Immature natural killer cell (primary cell): ENCODE measurements at regions not wholly inside any gene's neighbourhood (a gene's known extent, or its start where the extent isn't known, plus 50 kb on each side); places are given as distances from the start of the nearest gene placed in this dataset.

Experiments used
- DNase-seq, 3 donors: peaks; one replicate each; pipeline ENCODE4 v3.0.0; 2022; ENCODE audit warnings: mixed read lengths in 1 of 3
- H3K27ac Mint-ChIP-seq, 6 donors: one replicate each; pipeline ENCODE4 v1.8.0; 2020; ENCODE audit warnings: mixed read lengths in 6 of 6, mild to moderate bottlenecking in 5 of 6, inconsistent platforms in 4 of 6, moderate library complexity in 3 of 6
- H3K27me3 Mint-ChIP-seq, 3 donors: one replicate each; pipeline ENCODE4 v1.8.0; 2020 to 2021; ENCODE audit warnings: low read depth in 3 of 3, mild to moderate bottlenecking in 3 of 3, mixed read lengths in 3 of 3, moderate library complexity in 3 of 3, inconsistent platforms in 1 of 3
- H3K36me3 Mint-ChIP-seq, 3 donors: one replicate each; pipeline ENCODE4 v1.8.0; 2020; ENCODE audit warnings: mixed read lengths in 3 of 3, inconsistent platforms in 2 of 3, mild to moderate bottlenecking in 2 of 3
- H3K4me1 Mint-ChIP-seq, 2 donors: one replicate each; pipeline ENCODE4 v1.8.0; 2020; ENCODE audit warnings: inconsistent platforms in 2 of 2, mild to moderate bottlenecking in 2 of 2, mixed read lengths in 2 of 2, moderate library complexity in 1 of 2
- H3K4me3 Mint-ChIP-seq, 5 donors: one replicate each; pipeline ENCODE4 v1.8.0; 2020; ENCODE audit warnings: mild to moderate bottlenecking in 5 of 5, mixed read lengths in 5 of 5, inconsistent platforms in 3 of 5, moderate library complexity in 3 of 5
- H3K9me3 Mint-ChIP-seq, 6 donors: one replicate each; pipeline ENCODE4 v1.8.0; 2020; ENCODE audit warnings: mild to moderate bottlenecking in 6 of 6, mixed read lengths in 6 of 6, inconsistent platforms in 4 of 6, moderate library complexity in 3 of 6

DNA sequence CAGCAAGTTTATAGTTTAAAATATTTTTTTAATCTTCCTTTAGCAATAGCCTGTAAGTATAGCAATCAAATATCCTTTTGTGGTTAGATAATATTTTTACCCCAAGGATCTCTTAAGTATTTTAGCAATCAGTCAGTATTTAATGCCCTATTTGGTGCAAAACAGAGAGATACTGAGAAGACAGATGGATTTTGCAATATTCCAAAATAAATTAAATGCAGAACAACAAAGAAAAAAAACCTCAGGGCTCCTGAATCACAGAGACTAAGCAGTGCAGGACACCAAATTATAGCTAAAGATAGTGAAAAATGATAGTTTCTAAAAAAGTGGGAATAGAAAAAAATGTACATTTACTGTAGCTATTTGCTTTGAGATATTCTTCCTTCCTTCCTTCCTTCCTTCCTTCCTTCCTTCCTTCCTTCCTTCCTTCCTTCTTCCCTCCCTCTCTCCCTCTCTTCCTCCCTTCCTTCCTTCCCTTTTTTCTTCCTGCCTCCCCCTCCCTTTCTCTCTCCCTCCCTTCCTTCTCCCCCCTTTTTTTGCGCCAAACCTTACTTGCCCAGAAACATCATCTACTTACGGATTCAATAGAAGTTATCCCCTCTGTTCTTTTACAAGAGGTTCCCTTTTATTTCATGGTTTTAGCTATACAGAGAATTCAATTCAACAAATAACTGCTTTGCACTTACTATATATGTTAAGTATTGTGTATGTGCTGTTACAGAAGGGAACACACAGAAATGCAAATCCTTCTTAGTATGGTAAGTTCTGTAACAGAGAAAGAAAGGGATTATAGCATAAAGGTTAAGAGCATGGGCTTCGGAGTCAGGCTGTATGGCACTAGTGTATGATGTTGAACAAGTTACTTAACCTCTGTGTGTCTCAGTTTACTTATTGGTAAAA is 219.0 kb downstream of the CPE start:
- H3K36me3 Mint-ChIP-seq: no peaks in the 10 kb centered on the region
- H3K4me1 Mint-ChIP-seq: no peaks in the 10 kb centered on the region
- no peak overlapping the region for H3K27ac Mint-ChIP-seq
- H3K27me3 Mint-ChIP-seq: no peaks in the 10 kb centered on the region
- no peak for DNase-seq
- H3K9me3 Mint-ChIP-seq: peaks cover 0 to 5% (median 0%) of the 10 kb centered on the region in 6 donors
- H3K4me3 Mint-ChIP-seq: no peak overlapping the region

DNA sequence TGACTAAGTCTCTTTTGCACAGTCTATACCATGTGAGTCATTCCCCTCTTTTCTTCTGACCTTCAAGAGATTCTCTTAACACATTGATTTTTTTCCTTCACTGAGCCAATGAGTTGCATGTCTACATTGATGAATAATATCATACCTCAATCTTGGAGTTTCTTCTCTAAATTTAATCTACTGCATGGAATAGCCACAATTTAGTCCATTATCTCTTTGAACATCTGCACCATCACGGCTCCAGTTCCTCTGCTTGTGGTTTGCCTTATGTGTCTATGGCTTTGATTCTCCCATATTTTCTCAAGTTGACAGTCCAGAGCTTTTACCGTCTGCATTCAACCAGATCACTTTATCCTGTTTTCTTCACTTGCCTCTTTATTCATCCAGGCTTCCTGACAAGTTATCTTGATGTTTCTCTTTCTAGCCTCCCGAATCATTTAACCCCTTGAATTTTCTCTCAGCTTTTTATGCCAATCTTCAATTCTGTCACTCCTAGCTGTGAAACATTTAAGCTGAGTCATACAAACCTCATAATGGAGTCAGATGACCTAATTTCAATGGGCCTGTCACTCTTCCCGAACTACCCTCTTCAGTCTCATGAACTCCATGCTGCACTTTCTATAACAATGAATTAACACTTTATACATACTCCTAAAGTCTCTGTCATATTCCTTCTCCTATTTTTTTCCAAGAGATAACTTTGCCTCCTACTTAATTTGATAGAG is 222.3 kb downstream of the CPE start:
- DNase-seq: no peak
- Mint-ChIP-seq H3K27ac (no peak overlapping the region), H3K4me1 (no peaks in the 10 kb centered on the region), H3K27me3 (peaks cover 0 to 1% (median 0%) of the 10 kb centered on the region in 3 donors), H3K9me3 (peaks cover 0 to 2% (median 0%) of the 10 kb centered on the region in 6 donors), H3K36me3 (no peaks in the 10 kb centered on the region), H3K4me3 (no peak overlapping the region)

DNA sequence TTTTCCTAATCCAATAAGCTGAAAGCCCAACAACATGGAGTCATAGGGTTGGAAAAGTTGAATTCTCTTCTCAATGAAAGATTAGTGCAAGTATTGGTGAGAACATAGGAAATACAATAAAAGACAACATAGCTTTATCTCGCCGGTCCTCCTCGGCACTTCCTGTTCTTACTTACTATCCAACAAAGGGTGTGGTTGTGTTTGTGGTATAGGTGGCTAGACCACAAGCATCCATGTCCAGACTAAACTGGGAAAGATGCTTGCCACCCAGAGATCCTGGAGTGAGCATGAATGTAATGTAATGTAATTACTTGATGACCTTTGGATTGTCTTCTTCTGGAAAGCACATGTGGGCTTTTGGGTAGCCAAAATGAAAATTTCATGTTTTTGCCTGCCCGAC is 223.8 kb downstream of the CPE start:
- Mint-ChIP-seq H3K36me3 (no peaks in the 10 kb centered on the region), H3K4me3 (no peak overlapping the region), H3K27ac (no peak overlapping the region), H3K9me3 (peaks cover 0 to 6% (median 2%) of the 10 kb centered on the region in 6 donors), H3K4me1 (no peaks in the 10 kb centered on the region), H3K27me3 (peaks cover 0 to 1% (median 0%) of the 10 kb centered on the region in 3 donors)
- DNase-seq: no peak

DNA sequence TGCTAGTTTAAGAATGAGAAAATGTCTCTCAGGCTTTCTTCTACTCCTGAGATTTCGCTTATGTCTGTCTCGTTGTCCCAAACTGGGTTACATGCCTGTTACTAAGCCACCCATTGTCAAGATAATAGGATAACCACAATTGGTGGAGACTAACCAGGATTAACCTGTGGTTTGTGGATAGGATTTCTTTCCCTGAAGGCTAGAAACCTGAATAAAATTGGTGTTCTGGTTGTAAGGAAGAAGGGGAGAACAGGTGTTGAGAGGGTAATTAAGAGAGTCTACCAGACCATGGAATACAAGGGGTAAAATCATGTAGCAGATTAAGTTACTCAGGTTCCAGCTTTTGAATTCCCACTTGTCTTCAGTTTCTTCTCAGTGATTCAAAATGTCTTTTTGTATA is 225.4 kb downstream of the CPE start:
- Mint-ChIP-seq H3K4me1 (no peaks in the 10 kb centered on the region), H3K27me3 (peaks cover 0 to 1% (median 0%) of the 10 kb centered on the region in 3 donors)

DNA sequence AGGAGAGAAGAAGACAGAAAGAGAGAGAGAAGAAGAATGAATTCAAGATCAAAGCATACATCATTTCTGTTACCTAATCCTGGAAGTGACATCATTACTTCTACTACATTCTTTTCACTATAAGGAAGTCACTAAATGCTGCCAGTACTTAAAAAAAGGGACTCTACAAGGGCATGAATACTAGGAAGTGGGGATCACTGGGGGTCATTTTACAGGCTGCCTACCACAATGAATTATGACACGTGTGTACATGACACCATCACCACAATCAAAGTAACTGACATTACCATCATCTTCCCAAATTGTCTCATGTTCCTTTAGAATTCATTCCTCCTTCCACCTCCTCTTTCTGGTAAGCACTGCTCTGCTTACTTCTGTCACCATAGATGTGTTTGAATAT is 227.0 kb downstream of the CPE start:
- DNase-seq: no peak
- Mint-ChIP-seq H3K27ac (no peak overlapping the region), H3K9me3 (peaks cover 0 to 14% (median 3%) of the 10 kb centered on the region in 6 donors), H3K36me3 (no peaks in the 10 kb centered on the region), H3K4me3 (no peak overlapping the region), H3K27me3 (peaks cover 0 to 1% (median 1%) of the 10 kb centered on the region in 3 donors), H3K4me1 (no peaks in the 10 kb centered on the region)

More for the DNA sequence above, 225.4 kb downstream of the CPE start:
- Mint-ChIP-seq H3K27ac (no peak overlapping the region), H3K9me3 (peaks cover 0 to 6% (median 3%) of the 10 kb centered on the region in 6 donors), H3K4me3 (no peak overlapping the region), H3K36me3 (no peaks in the 10 kb centered on the region)
- no peak for DNase-seq

DNA sequence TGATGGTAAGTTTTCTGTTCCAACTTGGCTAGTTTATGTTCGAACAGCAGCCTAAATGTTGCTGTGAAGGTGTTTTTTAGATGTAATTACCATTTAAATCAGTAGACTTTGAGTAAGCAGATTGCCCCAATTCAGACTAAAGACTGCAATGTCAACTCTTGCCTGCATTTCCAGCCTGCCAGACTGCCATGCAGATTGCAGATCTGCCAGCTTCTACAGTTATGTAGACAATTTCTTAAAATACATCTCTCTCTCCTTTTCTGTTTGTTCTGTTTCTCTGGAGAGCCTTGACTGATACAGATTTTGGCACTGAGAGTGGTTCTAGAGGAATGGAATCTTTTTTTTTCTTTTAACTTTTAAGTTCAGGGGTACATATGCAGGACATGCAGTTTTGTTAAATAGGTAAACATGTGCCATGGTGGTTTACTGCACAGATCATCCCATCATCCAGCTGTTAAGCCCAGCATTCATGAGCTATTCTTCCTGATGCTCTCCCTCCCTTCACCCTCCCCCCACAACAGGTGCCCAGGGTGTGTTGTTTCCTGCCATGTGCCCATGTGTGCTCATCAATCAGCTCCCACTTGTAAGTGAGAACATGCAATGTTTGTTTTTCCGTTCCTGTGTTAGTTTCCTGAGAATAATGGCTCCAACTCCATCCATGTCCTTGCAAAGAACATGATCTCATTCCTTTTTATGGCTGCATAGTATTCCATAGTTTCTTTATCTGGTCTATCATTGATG is 227.8 kb downstream of the CPE start:
- Mint-ChIP-seq H3K36me3 (no peaks in the 10 kb centered on the region), H3K27ac (no peak overlapping the region), H3K27me3 (peaks cover 0 to 1% (median 1%) of the 10 kb centered on the region in 3 donors), H3K4me3 (no peak overlapping the region), H3K9me3 (peaks cover 0 to 14% (median 5%) of the 10 kb centered on the region in 6 donors), H3K4me1 (no peaks in the 10 kb centered on the region)
- DNase-seq: no peak

DNA sequence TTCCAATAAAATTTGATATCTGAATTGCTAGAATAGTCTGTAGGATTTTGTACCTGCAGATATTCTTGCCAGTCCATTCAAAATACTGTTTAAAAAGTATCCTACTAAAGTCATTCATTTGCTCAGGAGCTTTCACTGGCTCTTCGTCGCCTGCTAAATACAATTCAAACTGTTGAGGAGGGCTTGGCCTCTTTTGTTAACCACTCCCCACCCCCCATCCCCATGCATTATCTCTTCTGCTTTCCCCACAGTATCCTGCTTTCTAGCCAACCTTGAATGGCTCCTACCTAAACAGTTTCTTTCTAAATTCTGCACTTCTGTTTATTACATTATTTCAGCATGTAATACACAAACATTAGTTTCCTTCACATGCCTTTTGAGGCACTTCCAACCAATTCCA is 230.8 kb downstream of the CPE start:
- no peak for DNase-seq
- H3K4me1 Mint-ChIP-seq: peaks cover 0 to 6% of the 10 kb centered on the region in 2 donors
- H3K36me3 Mint-ChIP-seq: no peaks in the 10 kb centered on the region
- H3K27ac Mint-ChIP-seq: no peak overlapping the region
- H3K9me3 Mint-ChIP-seq: peaks cover 0 to 14% (median 6%) of the 10 kb centered on the region in 6 donors
- H3K4me3 Mint-ChIP-seq: no peak overlapping the region
- peaks cover 0 to 2% (median 1%) of the 10 kb centered on the region in 3 donors for H3K27me3 Mint-ChIP-seq

DNA sequence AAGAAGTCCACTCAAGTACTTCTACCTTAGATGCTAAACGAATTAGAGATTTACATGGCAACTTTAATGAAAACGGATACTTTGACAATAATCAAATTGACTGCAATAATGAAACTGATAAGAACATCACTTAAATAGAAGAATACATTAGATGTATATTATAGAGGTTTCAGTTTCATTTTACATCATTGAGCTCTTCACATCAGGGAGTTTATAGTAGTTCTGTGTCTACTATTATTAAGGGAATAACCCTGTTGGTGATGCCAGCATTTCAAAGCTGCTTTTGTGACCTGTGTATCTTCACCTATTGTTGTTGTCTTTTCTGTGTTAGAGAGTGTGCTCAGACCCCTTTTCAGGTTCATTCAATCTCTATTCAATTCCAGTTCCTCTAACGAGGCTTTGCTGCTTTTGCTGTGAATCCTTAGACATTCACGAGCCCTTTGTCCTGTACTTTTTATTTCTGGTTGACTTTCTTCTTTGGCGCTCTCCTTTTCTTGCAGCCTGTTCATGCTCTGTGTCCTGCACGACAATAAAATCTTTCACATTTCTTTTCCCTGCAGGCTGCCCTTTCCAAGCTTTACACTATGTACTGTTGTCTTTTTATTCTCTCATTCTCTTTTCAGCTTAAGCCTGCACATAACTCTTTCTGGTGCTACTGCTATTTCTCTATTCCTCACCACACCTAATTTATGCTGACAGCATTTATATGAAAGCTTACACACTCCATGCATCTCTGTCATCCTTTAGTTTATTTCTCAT is 232.1 kb downstream of the CPE start:
- DNase-seq: no peak
- Mint-ChIP-seq H3K27me3 (peaks cover 0 to 2% (median 1%) of the 10 kb centered on the region in 3 donors), H3K4me1 (peaks cover 0 to 6% of the 10 kb centered on the region in 2 donors), H3K9me3 (peaks cover 0 to 14% (median 6%) of the 10 kb centered on the region in 6 donors), H3K36me3 (no peaks in the 10 kb centered on the region), H3K27ac (peak overlapping the region in 1 of 6 donors; percentile 80), H3K4me3 (peak overlapping the region in 1 of 5 donors; percentile 87)

DNA sequence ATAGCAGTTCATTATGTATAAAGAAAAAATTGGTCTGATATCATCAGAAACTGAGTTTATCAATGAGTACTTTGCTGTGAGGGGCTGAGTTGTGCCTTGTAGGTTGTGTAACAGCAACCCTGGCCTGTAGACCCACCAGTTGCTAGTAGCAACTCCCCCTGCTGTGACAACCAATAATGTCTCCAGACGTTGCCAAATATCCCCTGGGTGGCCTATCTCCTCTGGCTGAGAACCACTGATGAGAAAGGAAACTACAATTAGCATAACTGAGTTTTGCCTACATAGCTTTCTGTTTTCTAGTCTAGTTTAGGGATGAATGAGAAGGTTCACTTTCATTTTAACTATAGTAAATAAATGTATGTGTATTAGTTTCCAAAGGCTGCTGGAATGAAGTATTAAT is 234.1 kb downstream of the CPE start:
- DNase-seq: no peak
- Mint-ChIP-seq H3K27me3 (peaks cover 0 to 2% (median 1%) of the 10 kb centered on the region in 3 donors), H3K9me3 (peaks cover 0 to 11% (median 5%) of the 10 kb centered on the region in 6 donors), H3K27ac (peak overlapping the region in 1 of 6 donors; percentile 53), H3K36me3 (no peaks in the 10 kb centered on the region), H3K4me1 (peaks cover 0 to 6% of the 10 kb centered on the region in 2 donors), H3K4me3 (peak overlapping the region in 1 of 5 donors; percentile 57)

DNA sequence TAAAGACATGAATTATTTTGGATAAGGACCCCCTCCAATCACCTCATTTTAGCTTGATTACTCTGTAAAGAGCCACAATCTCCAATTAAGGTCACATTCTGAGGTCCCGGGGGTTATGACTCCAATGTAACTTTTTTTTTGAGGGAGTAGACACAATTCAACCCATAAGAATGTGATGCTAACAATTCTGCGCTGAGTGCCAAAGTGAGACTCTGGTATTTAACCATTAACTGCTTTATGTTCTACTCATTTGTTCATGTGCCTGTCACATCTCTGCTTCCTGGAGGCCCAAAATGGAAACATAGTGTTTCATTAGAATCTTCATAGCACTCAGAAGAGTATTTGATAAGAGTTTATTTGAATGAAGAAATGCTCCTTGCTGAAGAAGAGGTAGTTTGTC is 234.8 kb downstream of the CPE start:
- Mint-ChIP-seq H3K27me3 (peaks cover 0 to 2% (median 1%) of the 10 kb centered on the region in 3 donors), H3K4me3 (no peak overlapping the region), H3K4me1 (peaks cover 0 to 6% of the 10 kb centered on the region in 2 donors), H3K9me3 (peaks cover 0 to 16% (median 7%) of the 10 kb centered on the region in 6 donors), H3K36me3 (no peaks in the 10 kb centered on the region), H3K27ac (peak overlapping the region in 1 of 6 donors; percentile 53)
- DNase-seq: no peak

DNA sequence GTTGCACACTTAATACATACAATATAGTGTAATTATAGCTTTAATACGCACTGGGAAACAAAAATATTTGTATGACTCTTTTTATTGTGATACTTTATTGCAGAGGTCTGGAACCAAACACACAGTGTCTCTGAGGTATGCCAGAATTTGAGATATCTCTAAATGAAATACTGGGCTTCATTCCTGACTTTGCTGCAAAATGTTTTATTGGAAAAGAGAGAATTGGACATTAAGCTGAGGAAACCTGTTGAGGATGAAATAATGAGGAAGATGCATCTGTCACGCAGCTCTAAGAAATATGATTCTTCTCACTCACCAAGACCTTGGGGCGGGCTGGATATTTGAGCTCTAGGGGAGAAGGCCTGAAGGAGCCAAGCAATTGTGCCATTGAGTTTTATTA is 242.1 kb downstream of the CPE start:
- DNase-seq: no peak
- H3K27ac Mint-ChIP-seq: no peak overlapping the region
- H3K36me3 Mint-ChIP-seq: no peaks in the 10 kb centered on the region
- H3K4me1 Mint-ChIP-seq: no peaks in the 10 kb centered on the region
- no peaks in the 10 kb centered on the region for H3K27me3 Mint-ChIP-seq
- H3K9me3 Mint-ChIP-seq: peaks cover 2 to 20% (median 13%) of the 10 kb centered on the region in 6 donors
- no peak overlapping the region for H3K4me3 Mint-ChIP-seq

DNA sequence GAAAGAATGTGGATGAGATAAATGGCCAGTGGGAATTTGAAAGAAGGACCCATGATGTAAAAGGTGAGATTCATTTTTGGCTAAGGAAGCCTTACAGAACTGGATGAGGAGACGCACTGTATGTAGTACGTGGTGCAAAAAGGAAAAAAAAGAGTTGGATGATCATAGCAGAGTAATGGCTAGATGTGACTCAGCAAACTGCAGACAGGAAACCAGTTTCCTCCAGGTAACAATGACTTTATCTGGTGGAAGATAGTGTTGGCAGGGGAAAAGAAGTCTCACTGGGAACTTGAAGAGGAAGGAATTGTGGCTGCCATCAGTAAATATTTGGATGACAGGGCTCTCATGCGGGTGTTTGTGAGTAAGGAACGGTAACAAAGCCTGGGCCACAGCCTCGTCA is 243.2 kb downstream of the CPE start:
- H3K9me3 Mint-ChIP-seq: peaks cover 2 to 20% (median 14%) of the 10 kb centered on the region in 6 donors
- H3K27me3 Mint-ChIP-seq: no peaks in the 10 kb centered on the region
- H3K27ac Mint-ChIP-seq: no peak overlapping the region

DNA sequence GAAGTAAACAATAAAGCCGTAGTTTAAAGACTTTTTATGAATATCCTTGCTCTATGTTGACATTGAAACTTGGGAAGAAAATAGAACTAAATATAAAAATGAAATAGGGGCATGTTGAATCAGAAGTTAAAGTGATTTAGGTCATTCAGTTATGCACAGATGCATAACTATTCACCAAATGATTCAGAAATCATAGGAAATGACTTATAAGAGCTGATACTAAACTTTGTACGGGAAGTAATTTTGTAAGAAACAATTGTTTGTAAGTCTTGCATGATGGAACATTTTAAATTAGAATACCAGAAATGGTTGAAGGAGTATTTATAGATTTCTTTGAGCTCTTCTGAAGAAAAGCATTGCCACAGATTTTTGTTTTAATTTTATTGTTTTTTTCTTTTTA is 246.5 kb downstream of the CPE start:
- H3K4me1 Mint-ChIP-seq: no peaks in the 10 kb centered on the region
- H3K27ac Mint-ChIP-seq: no peak overlapping the region
- no peaks in the 10 kb centered on the region for H3K27me3 Mint-ChIP-seq
- H3K9me3 Mint-ChIP-seq: peaks cover 0 to 13% (median 9%) of the 10 kb centered on the region in 6 donors
- H3K36me3 Mint-ChIP-seq: no peaks in the 10 kb centered on the region
- DNase-seq: no peak
- no peak overlapping the region for H3K4me3 Mint-ChIP-seq

More for the DNA sequence above, 243.2 kb downstream of the CPE start:
- Mint-ChIP-seq H3K4me1 (no peaks in the 10 kb centered on the region), H3K36me3 (no peaks in the 10 kb centered on the region), H3K4me3 (peak overlapping the region in 1 of 5 donors; percentile 0)
- DNase-seq: no peak
